GM12874 (cell line): ENCODE measurements at regions not wholly inside any gene's neighbourhood (a gene's known extent, or its start where the extent isn't known, plus 50 kb on each side); places are given as distances from the start of the nearest gene placed in this dataset.

Experiments used
- TF ChIP-seq, protein P1 (sequence below): IDR thresholded peaks from 2 replicates; pipeline ENCODE4 v1.5.1; 2011; ENCODE audit warnings: low read depth, mild to moderate bottlenecking, control low read depth, low read length, moderate library complexity; ENCODE audit not compliant: insufficient read depth

DNA sequence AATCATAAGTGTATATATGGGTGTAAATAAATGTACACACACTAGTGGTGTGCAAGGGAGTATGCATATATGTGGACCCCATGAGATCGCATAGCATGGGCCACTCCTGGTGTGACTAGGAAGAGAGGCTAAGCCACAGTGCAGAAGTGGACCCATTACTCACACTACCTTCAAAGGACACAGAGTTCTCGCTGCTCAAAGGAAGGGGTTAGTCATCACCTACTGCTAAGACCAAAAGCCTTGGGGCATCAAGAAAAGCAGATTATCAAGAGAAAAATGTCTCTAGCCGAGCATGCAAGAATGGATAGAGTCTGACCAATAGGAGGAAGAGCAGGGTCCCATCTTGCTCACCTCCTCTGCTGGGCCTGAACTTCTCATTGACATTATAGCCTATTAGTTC is 195.5 kb downstream of the MAFB start:
- TF ChIP-seq, protein P1, sequence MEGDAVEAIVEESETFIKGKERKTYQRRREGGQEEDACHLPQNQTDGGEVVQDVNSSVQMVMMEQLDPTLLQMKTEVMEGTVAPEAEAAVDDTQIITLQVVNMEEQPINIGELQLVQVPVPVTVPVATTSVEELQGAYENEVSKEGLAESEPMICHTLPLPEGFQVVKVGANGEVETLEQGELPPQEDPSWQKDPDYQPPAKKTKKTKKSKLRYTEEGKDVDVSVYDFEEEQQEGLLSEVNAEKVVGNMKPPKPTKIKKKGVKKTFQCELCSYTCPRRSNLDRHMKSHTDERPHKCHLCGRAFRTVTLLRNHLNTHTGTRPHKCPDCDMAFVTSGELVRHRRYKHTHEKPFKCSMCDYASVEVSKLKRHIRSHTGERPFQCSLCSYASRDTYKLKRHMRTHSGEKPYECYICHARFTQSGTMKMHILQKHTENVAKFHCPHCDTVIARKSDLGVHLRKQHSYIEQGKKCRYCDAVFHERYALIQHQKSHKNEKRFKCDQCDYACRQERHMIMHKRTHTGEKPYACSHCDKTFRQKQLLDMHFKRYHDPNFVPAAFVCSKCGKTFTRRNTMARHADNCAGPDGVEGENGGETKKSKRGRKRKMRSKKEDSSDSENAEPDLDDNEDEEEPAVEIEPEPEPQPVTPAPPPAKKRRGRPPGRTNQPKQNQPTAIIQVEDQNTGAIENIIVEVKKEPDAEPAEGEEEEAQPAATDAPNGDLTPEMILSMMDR = no peak

DNA sequence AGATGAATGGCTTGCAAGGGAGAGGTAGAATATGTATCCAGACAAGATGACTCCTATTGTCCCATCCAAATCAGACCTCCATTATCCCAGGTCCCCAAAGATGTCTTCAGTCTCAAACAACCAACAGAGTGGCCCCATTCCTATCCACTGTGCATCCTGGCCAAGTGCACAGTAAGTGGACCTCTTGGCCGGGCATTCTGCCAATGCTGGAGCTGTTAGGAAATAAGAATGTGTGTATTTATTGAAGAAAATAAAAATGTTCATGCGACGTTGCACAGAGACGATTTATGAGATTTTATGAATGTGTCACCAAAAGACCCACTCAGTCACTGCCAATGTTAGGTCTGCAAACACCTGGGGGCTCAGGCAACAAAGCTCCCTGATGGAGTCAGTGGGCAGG is 196.0 kb downstream of the MAFB start:
- TF ChIP-seq, protein P1 = no peak

DNA sequence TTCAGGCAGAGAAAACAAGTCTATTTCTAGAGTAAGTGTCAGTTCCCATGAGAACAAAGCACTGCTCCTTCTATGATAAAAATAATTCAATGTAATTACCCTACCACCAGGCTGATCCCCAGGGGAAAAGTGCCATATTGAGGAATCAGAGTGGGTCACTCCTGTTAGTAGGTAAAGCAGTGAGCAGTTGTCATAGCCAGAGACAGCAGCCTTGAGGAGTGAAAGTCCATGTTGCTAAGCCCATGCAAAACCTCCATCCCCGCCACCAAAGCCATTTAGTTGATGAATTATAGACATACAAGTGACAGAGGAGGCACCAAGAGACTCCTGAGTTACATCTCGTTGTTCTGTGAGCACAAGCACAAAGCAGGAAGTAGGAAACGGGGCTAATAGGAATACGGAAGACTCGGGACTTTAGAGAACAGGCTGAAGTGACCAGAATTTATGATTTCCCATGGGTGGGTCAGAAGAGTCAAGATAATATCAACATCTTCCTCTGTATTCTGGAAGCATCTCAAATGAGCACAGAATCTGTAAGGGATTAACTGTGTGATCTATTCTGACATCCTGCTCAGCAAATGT is 197.9 kb downstream of the MAFB start:
- TF ChIP-seq, protein P1 = no peak

DNA sequence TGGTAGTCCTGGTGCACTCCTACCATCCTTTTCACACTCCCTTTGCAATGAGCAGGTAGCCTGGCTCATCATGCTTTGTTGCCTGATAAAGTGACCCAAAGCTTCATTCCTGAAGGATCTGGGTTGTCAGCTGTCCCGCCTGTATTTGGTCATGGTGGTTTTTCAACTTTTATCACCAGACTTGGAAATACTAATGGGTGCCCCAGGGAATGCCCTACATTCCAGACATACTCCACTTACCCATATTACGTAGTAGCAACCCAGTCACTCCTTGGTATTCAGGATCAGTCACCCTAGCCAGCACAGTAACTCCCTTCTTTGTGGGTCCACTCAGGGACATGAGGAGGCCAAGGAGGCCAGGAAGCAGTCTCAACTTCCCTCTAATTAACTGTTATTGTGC is 199.2 kb downstream of the MAFB start:
- TF ChIP-seq, protein P1 = no peak

DNA sequence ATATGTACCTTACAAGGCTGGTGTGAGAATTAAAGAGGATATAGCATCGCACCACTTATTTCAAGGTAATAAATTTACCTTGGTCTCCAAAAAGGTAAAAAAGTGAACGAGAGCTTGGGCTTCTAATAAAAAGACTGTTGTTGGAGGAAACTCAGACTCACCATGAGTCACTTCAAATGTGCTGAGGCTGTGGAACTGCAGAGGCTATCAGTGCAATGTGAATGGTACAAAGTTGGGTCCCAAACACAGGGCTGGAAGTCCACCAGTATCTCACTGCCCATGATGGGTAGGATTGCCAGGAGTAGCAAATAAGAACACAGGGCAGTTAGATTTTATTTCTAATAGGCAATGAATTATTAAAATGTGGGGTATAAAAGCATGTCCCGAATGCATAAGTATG is 200.6 kb downstream of the MAFB start:
- TF ChIP-seq, protein P1 = no peak

DNA sequence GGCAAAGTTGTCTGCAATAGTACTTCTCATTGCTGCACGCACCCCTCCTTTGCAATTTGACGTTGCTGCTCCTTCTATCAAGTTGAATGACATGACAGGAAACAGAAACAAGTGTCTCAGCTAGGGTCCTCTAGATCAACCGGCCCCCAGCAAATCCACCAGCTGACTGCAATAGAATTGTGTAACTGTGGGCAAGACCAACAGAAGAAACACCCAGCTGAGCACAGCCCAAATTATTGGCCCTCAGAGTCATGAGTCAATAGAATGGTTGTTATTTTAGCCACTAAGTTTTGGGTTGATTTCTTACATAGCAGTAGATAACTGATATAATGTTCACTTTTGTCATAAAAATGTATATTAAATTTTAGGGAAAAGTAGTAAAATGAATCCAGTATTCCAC is 202.7 kb downstream of the MAFB start:
- TF ChIP-seq, protein P1 = no peak

DNA sequence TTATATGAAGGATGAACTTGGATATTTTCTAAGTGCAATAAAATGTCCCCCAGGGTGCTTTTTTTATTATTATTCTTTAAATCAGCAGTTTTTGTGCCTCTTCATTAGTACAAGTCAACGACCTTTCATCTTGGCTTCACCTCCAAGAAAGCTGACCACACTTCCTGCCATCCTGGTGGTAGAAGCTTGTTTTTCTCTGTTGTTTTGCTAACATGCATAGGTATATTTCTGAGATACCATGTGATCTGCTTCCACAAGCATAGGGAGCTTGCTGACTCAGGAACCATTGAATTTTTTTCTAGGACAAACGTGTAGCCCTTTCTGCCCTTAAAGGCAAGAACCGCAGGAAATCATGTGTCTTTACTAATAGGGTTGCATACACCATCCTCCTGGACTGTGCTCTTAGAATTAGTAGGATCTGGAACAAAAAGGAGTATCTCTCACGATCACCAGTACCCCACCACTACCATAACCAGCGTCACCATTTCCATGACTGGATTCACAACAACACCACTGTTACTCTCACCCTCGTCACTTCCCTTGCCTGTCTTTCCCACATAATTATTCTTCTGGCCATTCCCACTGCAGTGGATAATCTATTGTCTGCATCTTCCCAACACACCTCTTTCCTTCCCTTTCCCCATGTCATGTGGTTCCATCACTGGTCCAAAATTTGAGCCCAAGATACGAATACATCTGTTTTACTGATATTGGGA is 207.1 kb downstream of the MAFB start:
- TF ChIP-seq, protein P1 = no peak
